ENCODE measurements at regions not wholly inside any gene's neighbourhood (a gene's known extent, or its start where the extent isn't known, plus 50 kb on each side); places are given as distances from the start of the nearest gene placed in this dataset.

- H3K9ac ChIP-seq (ENCODE audit: insufficient read depth, low read length, poor library complexity, severe bottlenecking) = no peak overlapping the region
- Mint-ChIP-seq H3K27ac (no peak overlapping the region), H3K9me3 (peaks cover 0 to 2% (median 0%) of the 10 kb centered on the region in 7 donors), H3K4me1 (no peaks in the 10 kb centered on the region), H3K4me3 (no peak overlapping the region), H3K36me3 (no peaks in the 10 kb centered on the region), H3K27me3 (ENCODE audit: low read depth in 3 of 3) (no peaks in the 10 kb centered on the region)
- H2AFZ ChIP-seq (ENCODE audit: insufficient read depth, low read depth, low read length, poor library complexity, severe bottlenecking) = no peak overlapping the region
- H3K27ac ChIP-seq (ENCODE audit: low read depth in 1 of 2, low read length in 2 of 2) = no peak overlapping the region
- no peaks in the 10 kb centered on the region for H4K20me1 ChIP-seq (ENCODE audit: insufficient read depth, low read length)
- WGBS (ENCODE audit: insufficient coverage) = no CpG with 5 or more reads among the region's 4 CpGs
- H3K9me3 ChIP-seq (replicated peaks in 1 of 2; ENCODE audit: control insufficient read depth in 1 of 2, insufficient read depth in 1 of 2, low read length in 2 of 2) = no peaks in the 10 kb centered on the region
- DNase-seq = no peak
- no peaks in the 10 kb centered on the region for H3K36me3 ChIP-seq (replicated peaks in 1 of 2; ENCODE audit: control insufficient read depth in 1 of 2, insufficient read depth in 2 of 2, low read length in 2 of 2)
- no peak overlapping the region for H3K4me2 ChIP-seq (replicated peaks; ENCODE audit: extremely low read depth, low read length, poor library complexity, severe bottlenecking)
- no peaks in the 10 kb centered on the region for H3K27me3 ChIP-seq (ENCODE audit: control insufficient read depth in 2 of 2, insufficient read depth in 2 of 2, low read length in 2 of 2)
- TF ChIP-seq, protein P1, sequence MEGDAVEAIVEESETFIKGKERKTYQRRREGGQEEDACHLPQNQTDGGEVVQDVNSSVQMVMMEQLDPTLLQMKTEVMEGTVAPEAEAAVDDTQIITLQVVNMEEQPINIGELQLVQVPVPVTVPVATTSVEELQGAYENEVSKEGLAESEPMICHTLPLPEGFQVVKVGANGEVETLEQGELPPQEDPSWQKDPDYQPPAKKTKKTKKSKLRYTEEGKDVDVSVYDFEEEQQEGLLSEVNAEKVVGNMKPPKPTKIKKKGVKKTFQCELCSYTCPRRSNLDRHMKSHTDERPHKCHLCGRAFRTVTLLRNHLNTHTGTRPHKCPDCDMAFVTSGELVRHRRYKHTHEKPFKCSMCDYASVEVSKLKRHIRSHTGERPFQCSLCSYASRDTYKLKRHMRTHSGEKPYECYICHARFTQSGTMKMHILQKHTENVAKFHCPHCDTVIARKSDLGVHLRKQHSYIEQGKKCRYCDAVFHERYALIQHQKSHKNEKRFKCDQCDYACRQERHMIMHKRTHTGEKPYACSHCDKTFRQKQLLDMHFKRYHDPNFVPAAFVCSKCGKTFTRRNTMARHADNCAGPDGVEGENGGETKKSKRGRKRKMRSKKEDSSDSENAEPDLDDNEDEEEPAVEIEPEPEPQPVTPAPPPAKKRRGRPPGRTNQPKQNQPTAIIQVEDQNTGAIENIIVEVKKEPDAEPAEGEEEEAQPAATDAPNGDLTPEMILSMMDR (IDR thresholded peaks at IDR 0.05) = no peak
- intact Hi-C loops (cut with micrococcal nuclease) = no loop called here
- H3K4me1 ChIP-seq (ENCODE audit: control insufficient read depth in 1 of 2, insufficient read depth in 2 of 2, low read length in 2 of 2) = no peaks in the 10 kb centered on the region
- no peaks in the 10 kb centered on the region for H3K79me2 ChIP-seq (ENCODE audit: insufficient read depth, low read length)
- no peak overlapping the region for H3K4me3 ChIP-seq (replicated peaks in 1 of 3; ENCODE audit: low read depth in 2 of 3, low read length in 3 of 3)
Measured at GRCh38 chrX:43315622-43316021, 340.5 kb upstream of the MAOA start.

DNA sequence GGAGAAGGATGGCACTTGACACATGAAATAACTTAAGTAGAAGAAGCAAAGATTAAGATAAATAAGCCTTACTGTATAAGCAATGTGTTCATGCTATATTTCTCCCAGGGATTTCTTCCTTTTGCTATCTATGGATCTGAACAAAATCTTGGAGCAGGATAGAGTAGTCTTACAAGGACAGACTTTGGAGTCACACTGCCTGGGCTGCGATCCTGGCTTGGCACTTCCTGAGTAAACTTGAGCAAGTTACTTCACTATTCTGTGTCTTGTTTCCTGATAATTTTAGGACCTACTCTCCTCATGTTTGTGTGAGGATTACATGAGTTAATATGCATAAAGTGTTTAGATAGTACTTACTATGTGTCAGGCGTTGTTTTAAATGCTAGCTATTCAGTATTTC, 340.0 kb upstream of the MAOA start:
- no peak for DNase-seq
- intact Hi-C loops (cut with micrococcal nuclease) = no loop called here

More for the DNA sequence above, 340.0 kb upstream of the MAOA start:
- no peaks in the 10 kb centered on the region for H3K4me1 Mint-ChIP-seq
- H3K36me3 ChIP-seq (replicated peaks in 1 of 2; ENCODE audit: control insufficient read depth in 1 of 2, insufficient read depth in 2 of 2, low read length in 2 of 2) = no peaks in the 10 kb centered on the region
- H3K9ac ChIP-seq (ENCODE audit: insufficient read depth, low read length, poor library complexity, severe bottlenecking) = no peak overlapping the region
- no peak overlapping the region for H3K4me3 Mint-ChIP-seq
- H3K4me3 ChIP-seq (replicated peaks in 1 of 3; ENCODE audit: low read depth in 2 of 3, low read length in 3 of 3) = no peak overlapping the region
- no peaks in the 10 kb centered on the region for H3K9me3 ChIP-seq (replicated peaks in 1 of 2; ENCODE audit: control insufficient read depth in 1 of 2, insufficient read depth in 1 of 2, low read length in 2 of 2)
- H4K20me1 ChIP-seq (ENCODE audit: insufficient read depth, low read length) = no peaks in the 10 kb centered on the region
- TF ChIP-seq, protein P1 (IDR thresholded peaks at IDR 0.05) = no peak
- H3K27ac ChIP-seq (ENCODE audit: low read depth in 1 of 2, low read length in 2 of 2) = no peak overlapping the region
- H3K79me2 ChIP-seq (ENCODE audit: insufficient read depth, low read length) = no peaks in the 10 kb centered on the region
- H3K27me3 Mint-ChIP-seq (ENCODE audit: low read depth in 3 of 3) = no peaks in the 10 kb centered on the region
- no peak overlapping the region for H2AFZ ChIP-seq (ENCODE audit: insufficient read depth, low read depth, low read length, poor library complexity, severe bottlenecking)
- WGBS (ENCODE audit: insufficient coverage) = no CpG with 5 or more reads among the region's 2 CpGs
- H3K4me2 ChIP-seq (replicated peaks; ENCODE audit: extremely low read depth, low read length, poor library complexity, severe bottlenecking) = no peak overlapping the region
- H3K27ac Mint-ChIP-seq = no peak overlapping the region
- no peaks in the 10 kb centered on the region for H3K27me3 ChIP-seq (ENCODE audit: control insufficient read depth in 2 of 2, insufficient read depth in 2 of 2, low read length in 2 of 2)
- no peaks in the 10 kb centered on the region for H3K4me1 ChIP-seq (ENCODE audit: control insufficient read depth in 1 of 2, insufficient read depth in 2 of 2, low read length in 2 of 2)
- peaks cover 0 to 2% (median 0%) of the 10 kb centered on the region in 7 donors for H3K9me3 Mint-ChIP-seq
- H3K36me3 Mint-ChIP-seq = no peaks in the 10 kb centered on the region
